Stomach (tissue), 4 donors: ENCODE measurements at regions not wholly inside any gene's neighbourhood (a gene's known extent, or its start where the extent isn't known, plus 50 kb on each side); places are given as distances from the start of the nearest gene placed in this dataset.

Experiments used
- EP300 ChIP-seq: sonication (generic); formaldehyde crosslinking; IDR thresholded peaks from one replicate; pipeline ENCODE4 v1.6.1; 2017; ENCODE audit warnings: antibody characterized with exemption
- POLR2A ChIP-seq, 4 donors: fragments of 450-650 bp; IDR thresholded peaks; one replicate each; pipeline ENCODE4 v1.6.1; 2016; ENCODE audit warnings: antibody characterized with exemption in 4 of 4, control low read depth in 2 of 4, mild to moderate bottlenecking in 1 of 4, moderate library complexity in 1 of 4
- POLR2AphosphoS5 ChIP-seq, 3 donors: sonication (generic); formaldehyde crosslinking; IDR thresholded peaks; one replicate each; pipeline ENCODE4 v1.6.1; 2016; ENCODE audit warnings: antibody characterized with exemption in 3 of 3
- TF ChIP-seq, protein P1 (sequence below), 7 experiments: fragments of 450-650 bp in 4 of 7; fragments of 200-600 bp in 3 of 7; sonication (generic) in 3 of 7; IDR thresholded peaks; one replicate each; pipeline ENCODE4 v1.5.1; 2016 to 2019; ENCODE audit warnings: antibody characterized with exemption in 7 of 7, control low read depth in 2 of 7, mild to moderate bottlenecking in 1 of 7

DNA sequence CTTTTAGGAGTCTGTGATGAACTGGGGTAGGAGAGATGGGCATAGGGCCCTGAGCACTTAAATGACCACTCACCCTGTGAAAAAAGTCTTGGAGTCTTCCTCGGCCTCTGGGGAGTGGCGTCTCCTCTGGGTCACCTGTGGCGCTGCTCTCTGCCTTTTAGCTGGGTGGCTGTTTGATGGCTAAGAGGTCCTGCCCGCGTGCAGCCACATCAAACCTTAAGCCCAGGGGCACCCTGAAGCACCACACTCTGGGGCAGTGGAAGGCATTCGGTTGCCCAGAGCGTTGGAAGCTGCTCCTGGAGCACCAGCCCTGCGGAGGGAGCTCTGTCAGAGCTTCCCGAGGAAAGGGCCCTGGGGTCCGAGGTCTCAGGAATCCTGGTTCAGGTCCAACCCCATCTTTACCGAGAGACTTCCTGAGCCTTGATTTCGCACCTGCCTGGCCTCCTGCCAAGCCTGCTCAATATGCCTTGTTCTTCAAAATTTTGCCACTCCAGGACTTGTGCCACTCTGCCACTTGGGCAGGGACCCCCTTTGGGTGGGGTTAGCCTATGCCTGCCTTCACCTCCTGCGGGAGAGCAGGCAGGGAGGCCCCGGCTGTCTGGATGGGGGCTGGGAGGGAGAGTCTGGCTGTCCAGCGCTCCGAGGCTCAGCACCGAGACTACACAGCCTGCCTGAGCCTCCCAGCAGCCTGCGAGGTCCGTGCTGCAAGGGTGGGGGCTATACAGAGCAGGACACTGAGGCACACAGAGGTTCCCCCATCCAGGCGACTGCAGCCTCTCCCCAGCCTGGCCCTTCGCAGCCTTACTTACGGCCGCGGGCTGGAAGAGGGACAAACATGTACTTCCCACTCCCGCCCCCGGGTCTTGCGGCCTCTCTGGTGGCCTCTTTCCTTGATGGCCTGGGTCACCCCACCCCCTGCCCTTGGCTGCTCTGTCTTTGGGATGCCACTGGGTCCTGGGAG lies 63.4 kb upstream of the RNU6ATAC start:
- TF ChIP-seq POLR2AphosphoS5 (IDR thresholded peaks at IDR 0.05) = no peak
- TF ChIP-seq, protein P1, sequence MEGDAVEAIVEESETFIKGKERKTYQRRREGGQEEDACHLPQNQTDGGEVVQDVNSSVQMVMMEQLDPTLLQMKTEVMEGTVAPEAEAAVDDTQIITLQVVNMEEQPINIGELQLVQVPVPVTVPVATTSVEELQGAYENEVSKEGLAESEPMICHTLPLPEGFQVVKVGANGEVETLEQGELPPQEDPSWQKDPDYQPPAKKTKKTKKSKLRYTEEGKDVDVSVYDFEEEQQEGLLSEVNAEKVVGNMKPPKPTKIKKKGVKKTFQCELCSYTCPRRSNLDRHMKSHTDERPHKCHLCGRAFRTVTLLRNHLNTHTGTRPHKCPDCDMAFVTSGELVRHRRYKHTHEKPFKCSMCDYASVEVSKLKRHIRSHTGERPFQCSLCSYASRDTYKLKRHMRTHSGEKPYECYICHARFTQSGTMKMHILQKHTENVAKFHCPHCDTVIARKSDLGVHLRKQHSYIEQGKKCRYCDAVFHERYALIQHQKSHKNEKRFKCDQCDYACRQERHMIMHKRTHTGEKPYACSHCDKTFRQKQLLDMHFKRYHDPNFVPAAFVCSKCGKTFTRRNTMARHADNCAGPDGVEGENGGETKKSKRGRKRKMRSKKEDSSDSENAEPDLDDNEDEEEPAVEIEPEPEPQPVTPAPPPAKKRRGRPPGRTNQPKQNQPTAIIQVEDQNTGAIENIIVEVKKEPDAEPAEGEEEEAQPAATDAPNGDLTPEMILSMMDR (IDR thresholded peaks at IDR 0.05) = no peak
- TF ChIP-seq POLR2A (IDR thresholded peaks at IDR 0.05) = no peak
- no peak for TF ChIP-seq EP300
